Hepatocyte (in vitro differentiated cells): ENCODE measurements at regions not wholly inside any gene's neighbourhood (a gene's known extent, or its start where the extent isn't known, plus 50 kb on each side); places are given as distances from the start of the nearest gene placed in this dataset.

Source experiments
- DNase-seq: peaks from one replicate; pipeline ENCODE4 v3.0.0-alpha.2; 2016; ENCODE audit warnings: low spot score
- H2AFZ ChIP-seq: fragments of 200-600 bp; sonication (generic); 2 replicates; pipeline ENCODE4 v1.6.0; 2016; ENCODE audit warnings: antibody characterized with exemption, mild to moderate bottlenecking
- H3K27ac ChIP-seq: fragments of 200-600 bp; sonication (generic); 2 replicates; pipeline ENCODE4 v1.5.1; 2016; ENCODE audit warnings: mild to moderate bottlenecking
- H3K27me3 ChIP-seq: fragments of 200-600 bp; sonication (generic); 2 replicates; pipeline ENCODE4 v1.6.1; 2016
- H3K36me3 ChIP-seq: fragments of 200-600 bp; sonication (generic); replicated peaks from 2 replicates; pipeline ENCODE4 v1.5.1; 2016; ENCODE audit warnings: low read depth; ENCODE audit not compliant: insufficient read depth
- H3K4me1 ChIP-seq: fragments of 200-600 bp; sonication (generic); 2 replicates; pipeline ENCODE4 v1.5.1; 2016; ENCODE audit warnings: mild to moderate bottlenecking, moderate library complexity; ENCODE audit not compliant: insufficient read depth
- H3K4me2 ChIP-seq: fragments of 200-600 bp; sonication (generic); 2 replicates; pipeline ENCODE4 v1.6.0; 2016
- H3K4me3 ChIP-seq: fragments of 200-600 bp; sonication (generic); 2 replicates; pipeline ENCODE4 v1.5.1; 2016; ENCODE audit warnings: mild to moderate bottlenecking
- H3K79me2 ChIP-seq: fragments of 200-600 bp; sonication (generic); 2 replicates; pipeline ENCODE4 v1.6.0; 2017; ENCODE audit warnings: mild to moderate bottlenecking
- H3K9me2 ChIP-seq: fragments of 200-600 bp; sonication (generic); replicated peaks from 2 replicates; pipeline ENCODE4 v1.6.0; 2017; ENCODE audit warnings: mild to moderate bottlenecking; ENCODE audit not compliant: insufficient read depth
- H3K9me3 ChIP-seq: fragments of 200-600 bp; sonication (generic); 2 replicates; pipeline ENCODE4 v1.5.1; 2016; ENCODE audit warnings: low read depth, mild to moderate bottlenecking
- H4K20me1 ChIP-seq: fragments of 200-600 bp; sonication (generic); 2 replicates; pipeline ENCODE4 v1.6.0; 2016; ENCODE audit warnings: mild to moderate bottlenecking; ENCODE audit not compliant: insufficient read depth, poor library complexity, severe bottlenecking
- EZH2 ChIP-seq: fragments of 200-600 bp; sonication (generic); IDR thresholded peaks from 2 replicates; pipeline ENCODE4 v1.6.1; 2016; ENCODE audit warnings: antibody characterized with exemption, mild to moderate bottlenecking, borderline replicate concordance
- EZH2phosphoT487 ChIP-seq: fragments of 200-600 bp; sonication (generic); IDR thresholded peaks from one replicate; pipeline ENCODE4 v1.6.1; 2018; ENCODE audit warnings: antibody characterized with exemption, mild to moderate bottlenecking, low read depth, moderate library complexity; ENCODE audit not compliant: unreplicated experiment, severe bottlenecking
- WGBS: methylation state at CpG from one replicate; pipeline ENCODE4 v1.1.6; 2016; ENCODE audit warnings: low lambda C conversion rate; ENCODE audit errors: missing lambda C conversion rate; 5-methylcytosine and 5-hydroxymethylcytosine counted together
- TF ChIP-seq, protein P1 (sequence below): fragments of 200-600 bp; sonication (generic); IDR thresholded peaks from 2 replicates; pipeline ENCODE4 v1.5.1; 2016; ENCODE audit warnings: antibody characterized with exemption, mild to moderate bottlenecking; ENCODE audit not compliant: poor library complexity

DNA sequence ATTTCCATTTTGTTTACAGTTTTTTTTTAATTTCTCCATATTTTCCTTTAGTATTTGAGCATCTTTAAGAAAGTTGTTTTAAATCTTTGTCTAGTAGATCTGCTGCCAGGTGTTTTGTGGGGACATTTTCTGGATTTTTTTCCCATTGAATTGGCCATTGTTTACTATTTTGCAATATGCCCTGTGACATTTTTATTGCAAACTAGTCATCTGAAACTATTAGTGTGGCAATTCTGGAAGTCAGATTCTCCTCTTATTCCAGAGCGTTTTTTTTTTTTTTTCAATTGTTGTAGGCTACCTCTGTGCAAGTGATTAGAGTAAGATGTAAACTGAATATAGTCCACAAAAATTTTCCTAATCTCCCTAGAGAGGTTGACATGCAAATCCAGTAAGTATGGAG lies 334.2 kb downstream of the PYDC2 start:
- 84% methylated on average over 1 of the region's 1 CpG for WGBS
- H4K20me1 ChIP-seq = no peaks in the 10 kb centered on the region
- H3K4me2 ChIP-seq = no peak overlapping the region
- no peak overlapping the region for H3K4me3 ChIP-seq
- TF ChIP-seq, protein P1, sequence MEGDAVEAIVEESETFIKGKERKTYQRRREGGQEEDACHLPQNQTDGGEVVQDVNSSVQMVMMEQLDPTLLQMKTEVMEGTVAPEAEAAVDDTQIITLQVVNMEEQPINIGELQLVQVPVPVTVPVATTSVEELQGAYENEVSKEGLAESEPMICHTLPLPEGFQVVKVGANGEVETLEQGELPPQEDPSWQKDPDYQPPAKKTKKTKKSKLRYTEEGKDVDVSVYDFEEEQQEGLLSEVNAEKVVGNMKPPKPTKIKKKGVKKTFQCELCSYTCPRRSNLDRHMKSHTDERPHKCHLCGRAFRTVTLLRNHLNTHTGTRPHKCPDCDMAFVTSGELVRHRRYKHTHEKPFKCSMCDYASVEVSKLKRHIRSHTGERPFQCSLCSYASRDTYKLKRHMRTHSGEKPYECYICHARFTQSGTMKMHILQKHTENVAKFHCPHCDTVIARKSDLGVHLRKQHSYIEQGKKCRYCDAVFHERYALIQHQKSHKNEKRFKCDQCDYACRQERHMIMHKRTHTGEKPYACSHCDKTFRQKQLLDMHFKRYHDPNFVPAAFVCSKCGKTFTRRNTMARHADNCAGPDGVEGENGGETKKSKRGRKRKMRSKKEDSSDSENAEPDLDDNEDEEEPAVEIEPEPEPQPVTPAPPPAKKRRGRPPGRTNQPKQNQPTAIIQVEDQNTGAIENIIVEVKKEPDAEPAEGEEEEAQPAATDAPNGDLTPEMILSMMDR = no peak
- TF ChIP-seq EZH2 (no peak), EZH2phosphoT487 (no peak)
- no peak overlapping the region for H2AFZ ChIP-seq
- DNase-seq = no peak
- no peaks in the 10 kb centered on the region for H3K36me3 ChIP-seq
- H3K79me2 ChIP-seq = no peaks in the 10 kb centered on the region
- H3K9me2 ChIP-seq = no peaks in the 10 kb centered on the region
- no peaks in the 10 kb centered on the region for H3K9me3 ChIP-seq
- no peak overlapping the region for H3K27ac ChIP-seq
- no peaks in the 10 kb centered on the region for H3K4me1 ChIP-seq
- no peaks in the 10 kb centered on the region for H3K27me3 ChIP-seq

DNA sequence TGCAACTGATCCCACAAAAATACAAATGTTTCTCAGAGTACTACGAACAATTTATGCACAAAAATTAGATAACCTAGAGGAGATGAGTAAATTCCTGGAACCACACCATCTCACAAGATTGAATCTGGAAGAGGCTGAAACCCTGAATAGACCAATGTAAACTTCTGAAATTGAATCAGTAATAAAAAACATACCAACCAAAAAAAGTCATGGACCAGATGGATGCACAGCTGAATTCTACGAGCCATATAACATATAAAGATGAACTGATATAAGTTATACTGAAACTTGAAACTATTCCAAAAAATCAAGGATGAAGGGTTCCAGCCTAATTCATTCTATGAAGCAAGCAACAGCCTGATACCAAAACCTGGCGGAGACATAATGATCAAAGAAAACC lies 336.3 kb downstream of the PYDC2 start:
- TF ChIP-seq, protein P1 = no peak
- no peak for TF ChIP-seq EZH2
- TF ChIP-seq EZH2phosphoT487 = no peak
- WGBS = 87% methylated on average over 3 of the region's 3 CpGs
- H3K4me3 ChIP-seq = no peak overlapping the region
- no peak overlapping the region for H3K27ac ChIP-seq
- H4K20me1 ChIP-seq = no peaks in the 10 kb centered on the region
- no peaks in the 10 kb centered on the region for H3K36me3 ChIP-seq
- H3K79me2 ChIP-seq = no peaks in the 10 kb centered on the region
- H3K4me2 ChIP-seq = no peak overlapping the region
- H3K27me3 ChIP-seq = no peaks in the 10 kb centered on the region
- no peaks in the 10 kb centered on the region for H3K4me1 ChIP-seq
- H3K9me2 ChIP-seq = no peaks in the 10 kb centered on the region
- no peaks in the 10 kb centered on the region for H3K9me3 ChIP-seq
- no peak for DNase-seq
- H2AFZ ChIP-seq = no peak overlapping the region

DNA sequence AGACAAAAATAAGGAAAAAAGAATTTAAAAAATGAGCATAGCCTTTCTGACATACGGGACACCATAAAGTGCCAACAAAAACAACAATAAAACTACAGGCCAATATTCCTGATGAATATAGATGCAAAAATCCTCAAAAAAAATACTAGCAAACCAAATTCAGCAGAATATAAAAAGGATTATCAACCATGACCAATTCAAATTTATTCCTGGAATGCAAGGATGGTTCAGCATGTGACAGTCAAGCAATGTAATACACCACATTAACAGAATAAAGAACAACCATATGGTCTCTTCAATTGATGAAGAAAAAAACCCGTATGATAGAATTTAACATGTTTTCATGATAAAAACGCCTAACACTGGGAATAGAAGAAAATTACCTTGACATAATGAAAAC lies 341.7 kb downstream of the PYDC2 start:
- WGBS = 83% methylated on average over 3 of the region's 3 CpGs
- H3K9me3 ChIP-seq = no peaks in the 10 kb centered on the region

More for the DNA sequence above, 341.7 kb downstream of the PYDC2 start:
- Histone ChIP-seq H3K9me2 (no peaks in the 10 kb centered on the region), H4K20me1 (no peaks in the 10 kb centered on the region), H2AFZ (no peak overlapping the region), H3K4me2 (no peak overlapping the region), H3K79me2 (no peaks in the 10 kb centered on the region), H3K4me1 (no peaks in the 10 kb centered on the region), H3K36me3 (no peaks in the 10 kb centered on the region), H3K27me3 (no peaks in the 10 kb centered on the region), H3K27ac (no peak overlapping the region), H3K4me3 (no peak overlapping the region)
- TF ChIP-seq EZH2phosphoT487 = no peak
- TF ChIP-seq, protein P1 = no peak
- no peak for TF ChIP-seq EZH2
- DNase-seq = no peak
